ENCODE measurements at regions not wholly inside any gene's neighbourhood (a gene's known extent, or its start where the extent isn't known, plus 50 kb on each side); places are given as distances from the start of the nearest gene placed in this dataset.

GRCh38 chr2:226652983-226653765 lies 146.4 kb downstream of the IRS1 start:
- H3K4me3 ChIP-seq (ENCODE audit: low read length) = no peak overlapping the region
- no peaks in the 10 kb centered on the region for H3K36me3 ChIP-seq (ENCODE audit: control insufficient read depth, insufficient read depth, low read length, severe bottlenecking)
- H3K9ac ChIP-seq (ENCODE audit: low read length) = no peak overlapping the region
- no peaks in the 10 kb centered on the region for H3K27me3 ChIP-seq (replicated peaks; ENCODE audit: control insufficient read depth, insufficient read depth, low read length)
- peaks cover 39% of the 10 kb centered on the region for H3K4me1 ChIP-seq (ENCODE audit: control insufficient read depth, insufficient read depth, low read length)
- no peak for DNase-seq (ENCODE audit: low read depth)
- peaks cover 8% of the 10 kb centered on the region for H3K9me3 ChIP-seq (ENCODE audit: control insufficient read depth, low read length)

- no peak overlapping the region for H3K4me3 ChIP-seq (ENCODE audit: low read length)
- DNase-seq (ENCODE audit: low read depth) = peak; percentile 72
- H3K4me1 ChIP-seq (ENCODE audit: control insufficient read depth, insufficient read depth, low read length) = peaks cover 39% of the 10 kb centered on the region
- H3K9me3 ChIP-seq (ENCODE audit: control insufficient read depth, low read length) = peaks cover 8% of the 10 kb centered on the region
- no peaks in the 10 kb centered on the region for H3K36me3 ChIP-seq (ENCODE audit: control insufficient read depth, insufficient read depth, low read length, severe bottlenecking)
- H3K27me3 ChIP-seq (replicated peaks; ENCODE audit: control insufficient read depth, insufficient read depth, low read length) = no peaks in the 10 kb centered on the region
- no peak overlapping the region for H3K9ac ChIP-seq (ENCODE audit: low read length)
These were observed 147.3 kb downstream of the IRS1 start for GRCh38 chr2:226652369-226652768.

GRCh38 chr2:226649871-226650660 lies 149.6 kb downstream of the IRS1 start:
- Histone ChIP-seq H3K36me3 (ENCODE audit: control insufficient read depth, insufficient read depth, low read length, severe bottlenecking) (no peaks in the 10 kb centered on the region), H3K27me3 (replicated peaks; ENCODE audit: control insufficient read depth, insufficient read depth, low read length) (no peaks in the 10 kb centered on the region), H3K4me3 (ENCODE audit: low read length) (peak overlapping the region; percentile 11), H3K9ac (ENCODE audit: low read length) (peak overlapping the region; percentile 53), H3K4me1 (ENCODE audit: control insufficient read depth, insufficient read depth, low read length) (peaks cover 25% of the 10 kb centered on the region), H3K9me3 (ENCODE audit: control insufficient read depth, low read length) (peaks cover 8% of the 10 kb centered on the region)
- DNase-seq (ENCODE audit: low read depth) = peak; percentile 93

- peak overlapping the region; percentile 11 for H3K4me3 ChIP-seq (ENCODE audit: low read length)
- H3K27me3 ChIP-seq (replicated peaks; ENCODE audit: control insufficient read depth, insufficient read depth, low read length) = no peaks in the 10 kb centered on the region
- H3K9me3 ChIP-seq (ENCODE audit: control insufficient read depth, low read length) = peaks cover 8% of the 10 kb centered on the region
- peaks cover 32% of the 10 kb centered on the region for H3K4me1 ChIP-seq (ENCODE audit: control insufficient read depth, insufficient read depth, low read length)
- no peak for DNase-seq (ENCODE audit: low read depth)
- no peaks in the 10 kb centered on the region for H3K36me3 ChIP-seq (ENCODE audit: control insufficient read depth, insufficient read depth, low read length, severe bottlenecking)
- H3K9ac ChIP-seq (ENCODE audit: low read length) = peak overlapping the region; percentile 53
These were observed 150.4 kb downstream of the IRS1 start for GRCh38 chr2:226649201-226649600.

GRCh38 chr2:226647621-226648518 lies 151.8 kb downstream of the IRS1 start:
- Histone ChIP-seq H3K9me3 (ENCODE audit: control insufficient read depth, low read length) (peaks cover 8% of the 10 kb centered on the region), H3K4me3 (ENCODE audit: low read length) (no peak overlapping the region), H3K36me3 (ENCODE audit: control insufficient read depth, insufficient read depth, low read length, severe bottlenecking) (no peaks in the 10 kb centered on the region), H3K9ac (ENCODE audit: low read length) (no peak overlapping the region), H3K27me3 (replicated peaks; ENCODE audit: control insufficient read depth, insufficient read depth, low read length) (no peaks in the 10 kb centered on the region), H3K4me1 (ENCODE audit: control insufficient read depth, insufficient read depth, low read length) (peaks cover 45% of the 10 kb centered on the region)
- DNase-seq (ENCODE audit: low read depth) = no peak

- peak overlapping the region; percentile 13 for H3K9ac ChIP-seq (ENCODE audit: low read length)
- peaks cover 22% of the 10 kb centered on the region for H3K4me1 ChIP-seq (ENCODE audit: control insufficient read depth, insufficient read depth, low read length)
- peak overlapping the region; percentile 39 for H3K4me3 ChIP-seq (ENCODE audit: low read length)
- no peaks in the 10 kb centered on the region for H3K27me3 ChIP-seq (replicated peaks; ENCODE audit: control insufficient read depth, insufficient read depth, low read length)
- H3K36me3 ChIP-seq (ENCODE audit: control insufficient read depth, insufficient read depth, low read length, severe bottlenecking) = no peaks in the 10 kb centered on the region
- peaks cover 15% of the 10 kb centered on the region for H3K9me3 ChIP-seq (ENCODE audit: control insufficient read depth, low read length)
- DNase-seq (ENCODE audit: low read depth) = peak; percentile 37
These were observed 155.2 kb downstream of the IRS1 start for GRCh38 chr2:226644399-226644865.

- Histone ChIP-seq H3K9me3 (ENCODE audit: control insufficient read depth, low read length) (peaks cover 10% of the 10 kb centered on the region), H3K4me1 (ENCODE audit: control insufficient read depth, insufficient read depth, low read length) (peaks cover 20% of the 10 kb centered on the region), H3K4me3 (ENCODE audit: low read length) (no peak overlapping the region), H3K9ac (ENCODE audit: low read length) (no peak overlapping the region), H3K27me3 (replicated peaks; ENCODE audit: control insufficient read depth, insufficient read depth, low read length) (no peaks in the 10 kb centered on the region), H3K36me3 (ENCODE audit: control insufficient read depth, insufficient read depth, low read length, severe bottlenecking) (no peaks in the 10 kb centered on the region)
- DNase-seq (ENCODE audit: low read depth) = no peak
These were observed 155.7 kb downstream of the IRS1 start for GRCh38 chr2:226643946-226644282.

GRCh38 chr2:226643030-226643945 lies 156.3 kb downstream of the IRS1 start:
- no peak overlapping the region for H3K9ac ChIP-seq (ENCODE audit: low read length)
- DNase-seq (ENCODE audit: low read depth) = no peak
- no peaks in the 10 kb centered on the region for H3K36me3 ChIP-seq (ENCODE audit: control insufficient read depth, insufficient read depth, low read length, severe bottlenecking)
- no peak overlapping the region for H3K4me3 ChIP-seq (ENCODE audit: low read length)
- H3K9me3 ChIP-seq (ENCODE audit: control insufficient read depth, low read length) = peaks cover 9% of the 10 kb centered on the region
- H3K4me1 ChIP-seq (ENCODE audit: control insufficient read depth, insufficient read depth, low read length) = peaks cover 20% of the 10 kb centered on the region
- no peaks in the 10 kb centered on the region for H3K27me3 ChIP-seq (replicated peaks; ENCODE audit: control insufficient read depth, insufficient read depth, low read length)

GRCh38 chr2:226641008-226641407 lies 158.6 kb downstream of the IRS1 start:
- no peaks in the 10 kb centered on the region for H3K36me3 ChIP-seq (ENCODE audit: control insufficient read depth, insufficient read depth, low read length, severe bottlenecking)

GRCh38 chr2:226640501-226640900 lies 159.1 kb downstream of the IRS1 start:
- no peaks in the 10 kb centered on the region for H3K36me3 ChIP-seq (ENCODE audit: control insufficient read depth, insufficient read depth, low read length, severe bottlenecking)
- peaks cover 9% of the 10 kb centered on the region for H3K9me3 ChIP-seq (ENCODE audit: control insufficient read depth, low read length)
- no peak for DNase-seq (ENCODE audit: low read depth)
- no peaks in the 10 kb centered on the region for H3K27me3 ChIP-seq (replicated peaks; ENCODE audit: control insufficient read depth, insufficient read depth, low read length)
- H3K4me3 ChIP-seq (ENCODE audit: low read length) = no peak overlapping the region
- no peak overlapping the region for H3K9ac ChIP-seq (ENCODE audit: low read length)
- H3K4me1 ChIP-seq (ENCODE audit: control insufficient read depth, insufficient read depth, low read length) = peaks cover 20% of the 10 kb centered on the region

More at GRCh38 chr2:226641008-226641407, 158.6 kb downstream of the IRS1 start:
- Histone ChIP-seq H3K4me1 (ENCODE audit: control insufficient read depth, insufficient read depth, low read length) (peaks cover 20% of the 10 kb centered on the region), H3K9me3 (ENCODE audit: control insufficient read depth, low read length) (peaks cover 9% of the 10 kb centered on the region), H3K9ac (ENCODE audit: low read length) (no peak overlapping the region), H3K27me3 (replicated peaks; ENCODE audit: control insufficient read depth, insufficient read depth, low read length) (no peaks in the 10 kb centered on the region), H3K4me3 (ENCODE audit: low read length) (no peak overlapping the region)
- no peak for DNase-seq (ENCODE audit: low read depth)
